ENCODE measurements at regions not wholly inside any gene's neighbourhood (a gene's known extent, or its start where the extent isn't known, plus 50 kb on each side); places are given as distances from the start of the nearest gene placed in this dataset.

- TF ChIP-seq CTCF (conservative IDR thresholded peaks at IDR 0.05 in 1 of 2, IDR thresholded peaks at IDR 0.05 in 1 of 2; ENCODE audit: extremely low read depth in 1 of 2, insufficient read depth in 1 of 2, low read depth in 1 of 2, low read length in 2 of 2) (no peak), EZH2 (IDR thresholded peaks at IDR 0.05; ENCODE audit: borderline replicate concordance, low read length) (no peak)
Observed at GRCh38 chr11:8794126-8794525, 111.5 kb downstream of the RPL27A start.
